ENCODE measurements at regions not wholly inside any gene's neighbourhood (a gene's known extent, or its start where the extent isn't known, plus 50 kb on each side); places are given as distances from the start of the nearest gene placed in this dataset.

DNA sequence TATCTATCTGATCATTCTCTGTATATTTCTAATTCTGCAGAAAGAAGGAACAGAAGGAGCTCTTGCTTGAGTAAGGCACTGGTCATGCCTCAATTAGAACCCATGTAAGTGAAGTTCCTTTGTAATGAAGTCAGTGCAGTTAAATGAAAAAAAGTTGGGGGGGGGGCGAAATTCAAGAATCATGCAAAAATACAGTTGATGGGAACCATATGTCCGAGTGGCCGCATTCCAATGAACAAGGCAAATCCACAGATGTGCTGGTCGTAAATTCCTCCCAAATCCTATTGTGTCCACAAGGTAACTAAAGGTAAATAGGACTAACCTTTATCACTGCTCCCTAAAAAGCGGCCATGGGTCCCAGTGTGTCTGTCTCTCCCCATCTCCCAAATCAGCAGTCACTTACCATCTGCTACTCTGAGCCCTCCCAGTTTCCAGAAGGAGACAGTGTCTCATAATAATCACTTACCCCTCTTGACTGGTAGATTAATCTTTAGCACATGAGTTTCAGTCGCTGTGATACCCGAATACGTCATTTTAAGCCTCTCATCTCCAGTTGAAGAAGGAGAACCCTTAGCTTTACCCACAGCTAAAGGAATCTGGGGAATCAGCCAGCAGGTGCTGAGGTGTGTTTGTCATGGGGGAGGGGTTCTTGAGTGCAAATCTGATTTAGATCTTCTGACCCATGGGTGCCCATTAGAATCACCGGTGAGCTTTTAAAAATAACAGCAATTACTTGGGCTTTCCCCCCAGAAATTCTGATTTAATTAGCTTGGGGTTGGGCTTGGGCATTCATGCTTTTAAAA lies 56.3 kb upstream of the EPHB3 start:
- Histone ChIP-seq H2AFZ (ENCODE audit: low read depth, low read length) (no peak overlapping the region), H3K27ac (ENCODE audit: low read depth, low read length) (no peak overlapping the region), H4K20me1 (ENCODE audit: insufficient read depth, low read length) (no peaks in the 10 kb centered on the region), H3K27me3 (ENCODE audit: insufficient read depth, low read length) (peaks cover 24% of the 10 kb centered on the region), H3K4me3 (ENCODE audit: insufficient read depth, low read depth, low read length) (no peak overlapping the region), H3K4me2 (ENCODE audit: low read length) (no peak overlapping the region), H3K36me3 (ENCODE audit: insufficient read depth, low read length) (no peaks in the 10 kb centered on the region), H3K9ac (ENCODE audit: low read length) (no peak overlapping the region), H3K9me3 (ENCODE audit: insufficient read depth, low read depth, low read length) (peaks cover 7% of the 10 kb centered on the region), H3K4me1 (ENCODE audit: insufficient read depth, low read length) (no peaks in the 10 kb centered on the region), H3K79me2 (ENCODE audit: insufficient read depth, low read length) (no peaks in the 10 kb centered on the region)
- H3K4me3 Mint-ChIP-seq (ENCODE audit: unreplicated experiment) = no peak overlapping the region
- peaks cover 16% of the 10 kb centered on the region for H3K9me3 Mint-ChIP-seq (ENCODE audit: unreplicated experiment)
- FAIRE-seq (no peak), DNase-seq (ENCODE audit: low read depth) (no peak)
- H3K36me3 Mint-ChIP-seq (ENCODE audit: low read depth, unreplicated experiment) = peaks cover 1% of the 10 kb centered on the region
- TF ChIP-seq EZH2 (IDR thresholded peaks at IDR 0.05; ENCODE audit: insufficient read depth, low read length) = no peak
- TF ChIP-seq, protein P1, sequence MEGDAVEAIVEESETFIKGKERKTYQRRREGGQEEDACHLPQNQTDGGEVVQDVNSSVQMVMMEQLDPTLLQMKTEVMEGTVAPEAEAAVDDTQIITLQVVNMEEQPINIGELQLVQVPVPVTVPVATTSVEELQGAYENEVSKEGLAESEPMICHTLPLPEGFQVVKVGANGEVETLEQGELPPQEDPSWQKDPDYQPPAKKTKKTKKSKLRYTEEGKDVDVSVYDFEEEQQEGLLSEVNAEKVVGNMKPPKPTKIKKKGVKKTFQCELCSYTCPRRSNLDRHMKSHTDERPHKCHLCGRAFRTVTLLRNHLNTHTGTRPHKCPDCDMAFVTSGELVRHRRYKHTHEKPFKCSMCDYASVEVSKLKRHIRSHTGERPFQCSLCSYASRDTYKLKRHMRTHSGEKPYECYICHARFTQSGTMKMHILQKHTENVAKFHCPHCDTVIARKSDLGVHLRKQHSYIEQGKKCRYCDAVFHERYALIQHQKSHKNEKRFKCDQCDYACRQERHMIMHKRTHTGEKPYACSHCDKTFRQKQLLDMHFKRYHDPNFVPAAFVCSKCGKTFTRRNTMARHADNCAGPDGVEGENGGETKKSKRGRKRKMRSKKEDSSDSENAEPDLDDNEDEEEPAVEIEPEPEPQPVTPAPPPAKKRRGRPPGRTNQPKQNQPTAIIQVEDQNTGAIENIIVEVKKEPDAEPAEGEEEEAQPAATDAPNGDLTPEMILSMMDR (IDR thresholded peaks at IDR 0.05; ENCODE audit: insufficient read depth, low read depth, low read length) = no peak
- peaks cover 60% of the 10 kb centered on the region for H3K27me3 Mint-ChIP-seq (ENCODE audit: low read depth, unreplicated experiment)
- no peaks in the 10 kb centered on the region for H3K4me1 Mint-ChIP-seq (ENCODE audit: low read depth, unreplicated experiment)
- H3K27ac Mint-ChIP-seq (ENCODE audit: unreplicated experiment) = no peak overlapping the region

DNA sequence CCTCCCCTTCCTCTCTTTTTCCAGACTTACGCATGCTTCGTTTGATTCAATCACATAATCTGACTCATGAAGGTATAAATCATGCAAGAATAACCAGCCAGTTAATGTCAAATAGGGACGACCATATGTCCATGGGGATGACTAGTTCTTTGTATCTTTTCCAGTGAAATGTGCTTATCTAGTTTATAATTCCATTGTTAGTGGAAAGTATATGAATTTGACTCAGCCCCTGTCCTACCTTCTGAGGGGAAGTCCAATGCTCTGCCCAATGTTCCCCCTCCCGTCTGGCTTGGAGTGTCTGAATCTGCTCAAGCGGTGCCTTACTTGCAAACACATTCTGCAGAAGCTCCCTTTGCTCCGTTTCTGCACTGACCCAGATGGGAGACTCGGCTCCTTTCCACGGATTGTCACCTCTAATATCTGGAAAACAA lies 55.0 kb upstream of the EPHB3 start:
- Mint-ChIP-seq H3K36me3 (ENCODE audit: low read depth, unreplicated experiment) (peaks cover 1% of the 10 kb centered on the region), H3K27me3 (ENCODE audit: low read depth, unreplicated experiment) (peaks cover 65% of the 10 kb centered on the region)
- peaks cover 27% of the 10 kb centered on the region for H3K27me3 ChIP-seq (ENCODE audit: insufficient read depth, low read length)

More for the DNA sequence above, 55.0 kb upstream of the EPHB3 start:
- Mint-ChIP-seq H3K4me3 (ENCODE audit: unreplicated experiment) (no peak overlapping the region), H3K9me3 (ENCODE audit: unreplicated experiment) (peaks cover 17% of the 10 kb centered on the region), H3K4me1 (ENCODE audit: low read depth, unreplicated experiment) (no peaks in the 10 kb centered on the region), H3K27ac (ENCODE audit: unreplicated experiment) (no peak overlapping the region)
- TF ChIP-seq EZH2 (IDR thresholded peaks at IDR 0.05; ENCODE audit: insufficient read depth, low read length) = no peak
- TF ChIP-seq, protein P1 (IDR thresholded peaks at IDR 0.05; ENCODE audit: insufficient read depth, low read depth, low read length) = no peak
- DNase-seq (ENCODE audit: low read depth) (peak; percentile 47), FAIRE-seq (no peak)
- Histone ChIP-seq H3K79me2 (ENCODE audit: insufficient read depth, low read length) (no peaks in the 10 kb centered on the region), H4K20me1 (ENCODE audit: insufficient read depth, low read length) (no peaks in the 10 kb centered on the region), H3K9me3 (ENCODE audit: insufficient read depth, low read depth, low read length) (peaks cover 5% of the 10 kb centered on the region), H2AFZ (ENCODE audit: low read depth, low read length) (no peak overlapping the region), H3K4me3 (ENCODE audit: insufficient read depth, low read depth, low read length) (no peak overlapping the region), H3K4me2 (ENCODE audit: low read length) (no peak overlapping the region), H3K27ac (ENCODE audit: low read depth, low read length) (no peak overlapping the region), H3K4me1 (ENCODE audit: insufficient read depth, low read length) (no peaks in the 10 kb centered on the region), H3K9ac (ENCODE audit: low read length) (no peak overlapping the region), H3K36me3 (ENCODE audit: insufficient read depth, low read length) (no peaks in the 10 kb centered on the region)
